Neutrophil (primary cell): ENCODE measurements at regions not wholly inside any gene's neighbourhood (a gene's known extent, or its start where the extent isn't known, plus 50 kb on each side); places are given as distances from the start of the nearest gene placed in this dataset.

Source experiments
- H3K27ac ChIP-seq: fragments of 200-600 bp; sonication (generic); 2 replicates; pipeline ENCODE4 v1.5.1; 2016; ENCODE audit warnings: mild to moderate bottlenecking, moderate library complexity
- H3K27me3 ChIP-seq: fragments of 200-600 bp; sonication (generic); 2 replicates; pipeline ENCODE4 v1.6.0; 2016; ENCODE audit warnings: mild to moderate bottlenecking
- H3K36me3 ChIP-seq: fragments of 200-600 bp; sonication (generic); 2 replicates; pipeline ENCODE4 v1.5.1; 2017
- H3K4me1 ChIP-seq, 2 experiments: fragments of 200-600 bp in 1 of 2; sonication (generic) in 1 of 2; 1 replicate in 1 of 2; 2 replicates in 1 of 2; pipeline versions ENCODE4 v1.5.1 to v1.6.1; 2013 to 2016; ENCODE audit warnings: low read depth in 1 of 2, low read length in 1 of 2, mild to moderate bottlenecking in 1 of 2, moderate library complexity in 1 of 2; ENCODE audit not compliant: control insufficient read depth in 1 of 2, insufficient read depth in 1 of 2
- H3K4me3 ChIP-seq, 2 experiments: fragments of 200-600 bp in 1 of 2; sonication (generic) in 1 of 2; 1 replicate in 1 of 2; 2 replicates in 1 of 2; pipeline ENCODE4 v1.5.1; 2013 to 2016; ENCODE audit warnings: low read depth in 1 of 2, low read length in 1 of 2, mild to moderate bottlenecking in 1 of 2, moderate library complexity in 1 of 2
- H3K9me3 ChIP-seq: fragments of 200-600 bp; sonication (generic); 2 replicates; pipeline ENCODE4 v1.5.1; 2016
- TF ChIP-seq, protein P1 (sequence below): fragments of 200-600 bp; sonication (generic); IDR thresholded peaks from 2 replicates; pipeline ENCODE4 v1.5.1; 2016; ENCODE audit warnings: antibody characterized with exemption

DNA sequence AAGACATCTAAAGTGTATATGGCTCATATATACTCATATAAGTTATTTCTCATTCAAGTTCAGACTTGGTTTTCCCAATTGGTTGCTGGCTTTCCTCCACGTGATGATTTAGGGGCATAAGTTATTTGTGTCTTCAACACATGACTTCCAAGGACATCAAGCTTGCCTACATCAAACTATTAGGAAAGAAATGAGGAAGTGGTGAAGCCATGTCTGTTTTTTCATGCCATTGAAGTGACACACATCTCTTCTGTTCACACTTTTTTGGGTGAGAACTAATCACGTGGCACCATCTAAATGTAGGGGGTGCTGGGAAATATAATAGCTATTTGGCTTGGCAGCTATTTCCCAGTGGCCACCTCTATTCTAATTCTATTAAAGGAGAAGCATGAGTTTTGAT, 282.1 kb downstream of the OMA1 start:
- H3K4me1 ChIP-seq: no peaks in the 10 kb centered on the region
- H3K27me3 ChIP-seq: peaks cover 8% of the 10 kb centered on the region
- H3K27ac ChIP-seq: no peak overlapping the region
- no peaks in the 10 kb centered on the region for H3K36me3 ChIP-seq
- no peaks in the 10 kb centered on the region for H3K9me3 ChIP-seq
- TF ChIP-seq, protein P1, sequence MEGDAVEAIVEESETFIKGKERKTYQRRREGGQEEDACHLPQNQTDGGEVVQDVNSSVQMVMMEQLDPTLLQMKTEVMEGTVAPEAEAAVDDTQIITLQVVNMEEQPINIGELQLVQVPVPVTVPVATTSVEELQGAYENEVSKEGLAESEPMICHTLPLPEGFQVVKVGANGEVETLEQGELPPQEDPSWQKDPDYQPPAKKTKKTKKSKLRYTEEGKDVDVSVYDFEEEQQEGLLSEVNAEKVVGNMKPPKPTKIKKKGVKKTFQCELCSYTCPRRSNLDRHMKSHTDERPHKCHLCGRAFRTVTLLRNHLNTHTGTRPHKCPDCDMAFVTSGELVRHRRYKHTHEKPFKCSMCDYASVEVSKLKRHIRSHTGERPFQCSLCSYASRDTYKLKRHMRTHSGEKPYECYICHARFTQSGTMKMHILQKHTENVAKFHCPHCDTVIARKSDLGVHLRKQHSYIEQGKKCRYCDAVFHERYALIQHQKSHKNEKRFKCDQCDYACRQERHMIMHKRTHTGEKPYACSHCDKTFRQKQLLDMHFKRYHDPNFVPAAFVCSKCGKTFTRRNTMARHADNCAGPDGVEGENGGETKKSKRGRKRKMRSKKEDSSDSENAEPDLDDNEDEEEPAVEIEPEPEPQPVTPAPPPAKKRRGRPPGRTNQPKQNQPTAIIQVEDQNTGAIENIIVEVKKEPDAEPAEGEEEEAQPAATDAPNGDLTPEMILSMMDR: no peak
- H3K4me3 ChIP-seq: no peak overlapping the region

DNA sequence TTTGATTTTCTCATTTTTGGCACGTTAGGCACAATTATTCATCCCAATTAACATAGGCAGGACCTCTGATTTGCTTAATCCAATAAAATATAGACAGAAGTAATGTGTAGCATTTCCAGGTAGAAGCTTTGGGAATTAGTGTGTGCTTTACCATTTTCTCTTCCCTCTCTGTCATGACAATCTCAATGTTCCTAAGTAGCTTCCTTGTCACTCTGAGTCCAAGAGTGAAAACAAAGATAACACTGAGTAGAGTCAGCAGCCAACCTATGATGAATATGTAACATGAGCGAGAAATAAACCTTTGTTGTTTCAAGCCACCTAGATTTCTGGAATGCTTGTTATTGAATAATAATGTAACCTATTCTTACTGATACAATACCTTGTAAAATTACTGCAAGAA, 283.8 kb downstream of the OMA1 start:
- Histone ChIP-seq H3K4me1 (no peaks in the 10 kb centered on the region), H3K36me3 (no peaks in the 10 kb centered on the region), H3K4me3 (no peak overlapping the region), H3K27me3 (peaks cover 8% of the 10 kb centered on the region), H3K27ac (no peak overlapping the region), H3K9me3 (no peaks in the 10 kb centered on the region)
- TF ChIP-seq, protein P1: no peak

DNA sequence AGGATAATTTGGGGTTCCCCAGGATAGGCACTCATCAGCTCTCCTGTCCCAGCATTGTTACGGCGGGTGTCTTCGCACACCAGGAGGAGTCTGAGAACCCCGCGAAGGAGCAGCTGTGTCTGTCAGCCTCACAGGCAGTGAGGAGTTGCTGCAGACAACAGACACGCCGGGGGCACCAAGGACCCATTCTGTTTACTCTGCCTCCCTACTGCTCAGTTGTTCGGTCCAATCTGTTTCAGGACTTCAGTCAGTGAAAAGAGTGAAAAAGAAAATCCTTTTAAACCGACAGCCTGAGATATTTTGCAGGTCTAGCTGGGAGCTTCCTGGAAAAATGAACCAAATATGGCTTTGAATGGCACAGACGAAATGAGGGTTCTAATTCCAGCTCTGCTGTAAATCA, 288.4 kb downstream of the OMA1 start:
- TF ChIP-seq, protein P1: no peak

DNA sequence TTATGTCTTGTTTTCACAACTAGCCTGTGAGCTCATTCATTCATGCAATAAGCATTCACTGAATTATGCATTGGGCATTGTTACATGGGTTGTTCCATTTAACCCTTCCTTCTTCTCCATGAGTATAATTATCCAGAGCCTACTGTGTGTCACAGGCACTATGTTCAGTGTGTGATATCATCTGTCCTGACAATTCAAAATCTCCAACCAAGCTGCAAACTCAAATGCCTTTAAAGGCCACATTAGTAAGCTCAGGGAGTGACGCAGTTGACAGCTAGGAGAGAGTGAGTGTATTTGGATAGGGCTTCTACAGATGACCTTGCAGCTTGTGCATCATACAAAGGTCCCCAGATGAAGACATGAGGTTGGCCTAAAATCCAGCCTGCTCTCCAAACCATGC, 289.5 kb downstream of the OMA1 start:
- H3K36me3 ChIP-seq: no peaks in the 10 kb centered on the region
- H3K9me3 ChIP-seq: no peaks in the 10 kb centered on the region
- H3K27me3 ChIP-seq: peaks cover 11% of the 10 kb centered on the region
- peaks cover 7 to 11% of the 10 kb centered on the region in 2 experiments for H3K4me1 ChIP-seq
- TF ChIP-seq, protein P1: no peak
- H3K4me3 ChIP-seq: no peak overlapping the region
- no peak overlapping the region for H3K27ac ChIP-seq

More for the DNA sequence above, 288.4 kb downstream of the OMA1 start:
- H3K4me1 ChIP-seq: peaks cover 3 to 6% of the 10 kb centered on the region in 2 experiments
- no peaks in the 10 kb centered on the region for H3K9me3 ChIP-seq
- no peak overlapping the region for H3K4me3 ChIP-seq
- H3K27ac ChIP-seq: no peak overlapping the region
- H3K36me3 ChIP-seq: no peaks in the 10 kb centered on the region
- peaks cover under 1% of the 10 kb centered on the region for H3K27me3 ChIP-seq

DNA sequence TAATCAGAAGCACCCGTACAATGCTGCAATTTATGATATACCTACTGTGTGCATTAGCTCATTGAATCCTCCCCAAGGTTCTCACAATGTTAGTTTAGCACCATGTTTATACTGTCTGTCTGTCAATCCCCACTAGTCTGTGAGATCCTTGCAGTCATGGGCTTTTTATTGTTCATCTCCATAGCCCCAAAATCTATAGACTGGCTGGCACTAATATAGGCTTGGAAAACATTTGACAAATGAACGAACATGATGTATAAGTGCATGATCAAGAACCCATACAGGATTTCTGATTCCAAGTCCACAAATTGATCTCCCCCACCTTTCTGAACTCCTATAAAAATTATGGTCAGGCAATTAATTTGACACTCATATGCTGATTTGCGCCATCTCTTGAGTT, 290.0 kb downstream of the OMA1 start:
- H3K27me3 ChIP-seq: peaks cover 15% of the 10 kb centered on the region
- no peaks in the 10 kb centered on the region for H3K9me3 ChIP-seq
- no peaks in the 10 kb centered on the region for H3K36me3 ChIP-seq
- peaks cover 11 to 16% of the 10 kb centered on the region in 2 experiments for H3K4me1 ChIP-seq
- TF ChIP-seq, protein P1: no peak
- no peak overlapping the region for H3K4me3 ChIP-seq
- H3K27ac ChIP-seq: no peak overlapping the region

DNA sequence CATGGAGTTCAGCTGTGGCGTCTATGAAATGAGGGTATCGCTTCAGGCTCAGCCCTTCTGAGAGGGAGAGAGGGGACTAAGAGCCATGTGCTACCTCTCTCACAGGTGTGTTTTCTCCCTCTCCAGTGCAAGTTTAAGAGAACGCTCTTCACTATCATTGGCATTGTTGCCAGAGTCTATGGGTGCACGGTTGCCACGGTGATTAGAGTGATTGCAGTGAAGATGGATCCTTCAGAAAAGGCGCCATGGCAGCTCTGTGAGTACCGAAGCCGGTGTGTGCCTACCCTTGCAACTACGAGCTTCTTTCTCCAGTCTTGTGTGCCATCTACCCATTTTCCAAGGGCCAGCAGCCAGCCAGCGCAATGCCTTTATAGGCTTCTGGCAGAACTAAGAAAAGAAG, 290.5 kb downstream of the OMA1 start:
- Histone ChIP-seq H3K4me1 (peaks cover 16 to 21% of the 10 kb centered on the region in 2 experiments), H3K9me3 (no peaks in the 10 kb centered on the region), H3K27me3 (peaks cover 21% of the 10 kb centered on the region), H3K27ac (no peak overlapping the region), H3K4me3 (no peak overlapping the region), H3K36me3 (no peaks in the 10 kb centered on the region)
- TF ChIP-seq, protein P1: no peak
